ENCODE measurements at regions not wholly inside any gene's neighbourhood (a gene's known extent, or its start where the extent isn't known, plus 50 kb on each side); places are given as distances from the start of the nearest gene placed in this dataset.

DNA sequence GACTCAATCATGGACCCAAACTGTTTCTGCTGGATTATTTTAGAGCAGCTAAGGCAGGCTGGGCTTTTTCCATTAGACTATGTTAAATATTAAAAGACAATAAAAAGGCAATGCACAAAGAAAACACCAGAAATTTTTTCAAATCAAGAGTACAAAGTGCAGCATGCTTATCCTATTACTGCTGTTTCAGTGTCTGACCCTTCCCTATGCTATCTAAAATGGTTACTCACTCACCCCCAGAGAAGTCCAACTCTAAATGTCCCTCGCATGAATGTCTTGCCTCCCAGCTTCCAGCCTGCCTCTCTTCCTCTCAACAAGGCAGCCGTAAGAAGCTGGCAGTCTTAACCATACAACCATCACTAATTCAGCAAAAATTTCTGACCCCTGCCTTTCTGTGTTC lies 108.7 kb upstream of the SYT6 start:
- Mint-ChIP-seq H3K36me3 (ENCODE audit: insufficient read depth, unreplicated experiment) (no peaks in the 10 kb centered on the region), H3K4me3 (ENCODE audit: unreplicated experiment) (no peak overlapping the region), H3K27me3 (ENCODE audit: insufficient read depth, unreplicated experiment) (peaks cover 41% of the 10 kb centered on the region), H3K27ac (ENCODE audit: low read depth, unreplicated experiment) (no peak overlapping the region), H3K9me3 (ENCODE audit: unreplicated experiment) (no peaks in the 10 kb centered on the region), H3K4me1 (ENCODE audit: insufficient read depth, unreplicated experiment) (no peaks in the 10 kb centered on the region)
- TF ChIP-seq, protein P1, sequence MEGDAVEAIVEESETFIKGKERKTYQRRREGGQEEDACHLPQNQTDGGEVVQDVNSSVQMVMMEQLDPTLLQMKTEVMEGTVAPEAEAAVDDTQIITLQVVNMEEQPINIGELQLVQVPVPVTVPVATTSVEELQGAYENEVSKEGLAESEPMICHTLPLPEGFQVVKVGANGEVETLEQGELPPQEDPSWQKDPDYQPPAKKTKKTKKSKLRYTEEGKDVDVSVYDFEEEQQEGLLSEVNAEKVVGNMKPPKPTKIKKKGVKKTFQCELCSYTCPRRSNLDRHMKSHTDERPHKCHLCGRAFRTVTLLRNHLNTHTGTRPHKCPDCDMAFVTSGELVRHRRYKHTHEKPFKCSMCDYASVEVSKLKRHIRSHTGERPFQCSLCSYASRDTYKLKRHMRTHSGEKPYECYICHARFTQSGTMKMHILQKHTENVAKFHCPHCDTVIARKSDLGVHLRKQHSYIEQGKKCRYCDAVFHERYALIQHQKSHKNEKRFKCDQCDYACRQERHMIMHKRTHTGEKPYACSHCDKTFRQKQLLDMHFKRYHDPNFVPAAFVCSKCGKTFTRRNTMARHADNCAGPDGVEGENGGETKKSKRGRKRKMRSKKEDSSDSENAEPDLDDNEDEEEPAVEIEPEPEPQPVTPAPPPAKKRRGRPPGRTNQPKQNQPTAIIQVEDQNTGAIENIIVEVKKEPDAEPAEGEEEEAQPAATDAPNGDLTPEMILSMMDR (IDR thresholded peaks at IDR 0.05; ENCODE audit: unreplicated experiment) = no peak
- BruUV-seq (replicated peaks) = no TSS peak
- intact Hi-C loops (cut with micrococcal nuclease) = no loop called here
- no peak for DNase-seq (ENCODE audit: unreplicated experiment)
- POLR2A ChIA-PET = no interaction called here
- CTCF ChIA-PET = no interaction called here

DNA sequence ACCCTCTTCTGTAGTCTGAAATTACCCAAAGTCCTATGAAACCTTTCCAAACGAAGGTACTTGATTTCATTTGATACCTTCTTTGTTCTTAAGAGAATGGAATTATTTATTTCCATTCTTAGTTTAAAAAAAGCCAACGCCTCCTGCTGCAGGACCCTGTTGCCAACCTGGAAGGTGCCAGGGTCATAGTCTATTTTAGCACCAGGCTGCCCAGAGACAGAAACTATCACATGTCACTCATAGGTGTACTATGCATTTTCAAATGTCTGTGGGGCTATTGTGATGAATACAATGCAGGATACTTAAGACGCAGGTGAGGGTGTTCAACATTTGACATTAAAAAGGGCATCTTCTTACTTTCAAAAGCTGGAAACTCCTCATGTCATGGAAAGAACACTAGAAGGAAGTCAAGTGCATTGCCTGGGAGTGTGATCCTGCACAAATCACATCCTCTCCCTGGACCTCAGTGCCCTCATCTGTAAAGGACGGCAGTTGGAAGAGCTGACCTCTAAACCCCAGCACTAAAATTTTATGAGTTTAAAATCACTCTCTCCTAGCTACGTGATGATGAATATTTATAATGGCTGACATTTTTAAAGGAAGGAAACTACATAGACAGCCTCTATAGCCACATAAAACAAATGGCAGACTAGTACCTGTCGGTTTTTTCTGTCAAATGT lies 107.3 kb upstream of the SYT6 start:
- Mint-ChIP-seq H3K4me3 (ENCODE audit: unreplicated experiment) (no peak overlapping the region), H3K36me3 (ENCODE audit: insufficient read depth, unreplicated experiment) (no peaks in the 10 kb centered on the region), H3K9me3 (ENCODE audit: unreplicated experiment) (no peaks in the 10 kb centered on the region), H3K4me1 (ENCODE audit: insufficient read depth, unreplicated experiment) (no peaks in the 10 kb centered on the region), H3K27me3 (ENCODE audit: insufficient read depth, unreplicated experiment) (peaks cover 45% of the 10 kb centered on the region), H3K27ac (ENCODE audit: low read depth, unreplicated experiment) (no peak overlapping the region)
- ChIA-PET CTCF (no interaction called here), POLR2A (interaction anchor here (0.6 kb wide), 1 partner anchor 266 kb away, joined by 3 read pairs; no protein-coding TSS in a partner anchor)
- intact Hi-C loops (cut with micrococcal nuclease) = no loop called here
- BruUV-seq (replicated peaks) = no TSS peak
- TF ChIP-seq, protein P1 (IDR thresholded peaks at IDR 0.05; ENCODE audit: unreplicated experiment) = no peak
- no peak for DNase-seq (ENCODE audit: unreplicated experiment)

DNA sequence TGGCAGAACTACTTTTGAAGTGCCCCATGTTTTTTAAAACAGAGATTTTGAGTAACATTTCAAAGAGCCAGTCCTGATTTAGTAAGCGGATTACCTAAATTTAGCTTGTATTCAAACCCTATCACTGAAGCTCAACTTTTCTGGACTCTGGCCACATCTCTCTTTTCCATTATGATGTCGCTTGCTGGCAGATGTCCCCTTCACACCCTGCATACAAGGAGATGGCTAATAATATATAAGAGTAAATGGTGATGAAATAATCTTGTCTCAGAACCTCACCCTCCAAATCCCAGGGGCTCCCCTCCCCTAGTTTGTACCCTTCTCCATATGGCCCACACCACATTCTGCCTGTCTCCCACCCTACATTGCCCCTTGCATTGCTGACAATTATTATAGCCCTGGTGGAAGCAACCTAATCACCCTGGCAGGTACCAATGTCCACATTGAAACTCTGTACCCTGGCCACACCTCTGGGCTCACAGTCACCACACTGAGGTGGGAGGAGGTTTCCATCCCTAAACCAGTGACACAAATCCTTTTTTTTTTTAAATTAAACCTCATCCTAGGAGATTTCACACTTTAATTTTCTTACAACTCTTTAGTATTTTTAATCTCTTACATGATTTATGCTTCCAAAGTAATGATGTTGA lies 106.0 kb upstream of the SYT6 start:
- POLR2A ChIA-PET = no interaction called here
- peaks cover 2% of the 10 kb centered on the region for H3K9me3 Mint-ChIP-seq (ENCODE audit: unreplicated experiment)
- CTCF ChIA-PET = no interaction called here
- no TSS peak for BruUV-seq (replicated peaks)
- peaks cover 34% of the 10 kb centered on the region for H3K27me3 Mint-ChIP-seq (ENCODE audit: insufficient read depth, unreplicated experiment)
- H3K36me3 Mint-ChIP-seq (ENCODE audit: insufficient read depth, unreplicated experiment) = no peaks in the 10 kb centered on the region
- H3K27ac Mint-ChIP-seq (ENCODE audit: low read depth, unreplicated experiment) = no peak overlapping the region
- no peak overlapping the region for H3K4me3 Mint-ChIP-seq (ENCODE audit: unreplicated experiment)
- TF ChIP-seq, protein P1 (IDR thresholded peaks at IDR 0.05; ENCODE audit: unreplicated experiment) = no peak
- DNase-seq (ENCODE audit: unreplicated experiment) = no peak
- intact Hi-C loops (cut with micrococcal nuclease) = no loop called here
- no peaks in the 10 kb centered on the region for H3K4me1 Mint-ChIP-seq (ENCODE audit: insufficient read depth, unreplicated experiment)

DNA sequence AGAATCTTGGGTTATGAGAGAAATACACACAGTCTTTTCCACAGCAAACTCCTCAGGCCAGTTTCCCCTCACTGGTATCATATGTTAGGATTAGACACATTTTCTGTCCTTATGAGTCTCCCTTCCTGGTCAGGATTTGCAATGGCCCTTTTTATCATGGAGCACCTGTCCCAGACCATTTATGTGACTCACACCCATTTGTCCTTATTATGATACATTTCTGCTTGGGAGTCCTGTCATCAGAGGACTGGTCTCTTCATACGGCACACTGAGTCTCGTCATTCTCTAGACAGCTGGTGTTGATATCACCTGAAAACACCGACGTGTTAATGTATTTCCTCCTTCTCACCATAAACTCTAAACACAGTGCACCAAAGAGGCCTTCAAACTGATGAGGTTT lies 105.0 kb upstream of the SYT6 start:
- TF ChIP-seq, protein P1 (IDR thresholded peaks at IDR 0.05; ENCODE audit: unreplicated experiment) = no peak
- CTCF ChIA-PET = no interaction called here
- intact Hi-C loops (cut with micrococcal nuclease) = no loop called here
- Mint-ChIP-seq H3K27me3 (ENCODE audit: insufficient read depth, unreplicated experiment) (peaks cover 34% of the 10 kb centered on the region), H3K27ac (ENCODE audit: low read depth, unreplicated experiment) (no peak overlapping the region), H3K9me3 (ENCODE audit: unreplicated experiment) (peaks cover 5% of the 10 kb centered on the region), H3K4me1 (ENCODE audit: insufficient read depth, unreplicated experiment) (no peaks in the 10 kb centered on the region), H3K36me3 (ENCODE audit: insufficient read depth, unreplicated experiment) (no peaks in the 10 kb centered on the region), H3K4me3 (ENCODE audit: unreplicated experiment) (no peak overlapping the region)
- POLR2A ChIA-PET = interaction anchor here (0.7 kb wide), 1 partner anchor 222 kb away, joined by 3 read pairs; no protein-coding TSS in a partner anchor
- DNase-seq (ENCODE audit: unreplicated experiment) = no peak
- BruUV-seq (replicated peaks) = no TSS peak

Measured in MCF 10A (cell line).